ENCODE measurements at regions not wholly inside any gene's neighbourhood (a gene's known extent, or its start where the extent isn't known, plus 50 kb on each side); places are given as distances from the start of the nearest gene placed in this dataset.
"Not testable (repeated sequence)": the region's sequence is repeated elsewhere in the genome, so short reads cannot be mapped to it uniquely, and the experiment has no call there.

GRCh38 chr5:68861099-68861498 lies 232.7 kb upstream of the SLC30A5 start:
- no peak overlapping the region for H3K4me3 ChIP-seq (ENCODE audit: low read depth, low read length)
- H3K36me3 ChIP-seq (replicated peaks), result no peaks in the 10 kb centered on the region
- DNase-seq, result no peak
- in situ Hi-C loops (cut with HindIII; ENCODE audit: low pct_ligation_motif_present, low sequenced_read_pairs), result no loop called here
- no peak overlapping the region for H3K27ac ChIP-seq
- H3K27me3 ChIP-seq (replicated peaks), result no peaks in the 10 kb centered on the region
- no peak for TF ChIP-seq CTCF (IDR thresholded peaks at IDR 0.05; ENCODE audit: low read depth, low read length, missing control alignments)

- in situ Hi-C loops (cut with HindIII; ENCODE audit: low pct_ligation_motif_present, low sequenced_read_pairs), result no loop called here
- no peak for DNase-seq
- TF ChIP-seq CTCF (IDR thresholded peaks at IDR 0.05; ENCODE audit: low read depth, low read length, missing control alignments), result no peak
Observed at GRCh38 chr5:68862560-68862959, 231.3 kb upstream of the SLC30A5 start.

GRCh38 chr5:68865192-68865591 lies 228.6 kb upstream of the SLC30A5 start:
- H3K4me3 ChIP-seq (ENCODE audit: low read depth, low read length); H3K36me3 ChIP-seq (replicated peaks); H3K27ac ChIP-seq; in situ Hi-C loops (cut with HindIII; ENCODE audit: low pct_ligation_motif_present, low sequenced_read_pairs); DNase-seq; H3K27me3 ChIP-seq (replicated peaks): not testable (repeated sequence)

More at GRCh38 chr5:68862560-68862959, 231.3 kb upstream of the SLC30A5 start:
- Histone ChIP-seq H3K4me3 (ENCODE audit: low read depth, low read length) (no peak overlapping the region), H3K27ac (no peak overlapping the region), H3K27me3 (replicated peaks) (no peaks in the 10 kb centered on the region), H3K36me3 (replicated peaks) (no peaks in the 10 kb centered on the region)

- DNase-seq, result no peak
- Histone ChIP-seq H3K36me3 (replicated peaks) (no peaks in the 10 kb centered on the region), H3K27me3 (replicated peaks) (no peaks in the 10 kb centered on the region), H3K27ac (no peak overlapping the region), H3K4me3 (ENCODE audit: low read depth, low read length) (no peak overlapping the region)
- in situ Hi-C loops (cut with HindIII; ENCODE audit: low pct_ligation_motif_present, low sequenced_read_pairs), result no loop called here
- TF ChIP-seq CTCF (IDR thresholded peaks at IDR 0.05; ENCODE audit: low read depth, low read length, missing control alignments), result no peak
Observed at GRCh38 chr5:68872088-68872839, 221.6 kb upstream of the SLC30A5 start.

- Histone ChIP-seq H3K27ac (no peak overlapping the region), H3K4me3 (ENCODE audit: low read depth, low read length) (no peak overlapping the region), H3K36me3 (replicated peaks) (no peaks in the 10 kb centered on the region), H3K27me3 (replicated peaks) (no peaks in the 10 kb centered on the region)
- in situ Hi-C loops (cut with HindIII; ENCODE audit: low pct_ligation_motif_present, low sequenced_read_pairs), result no loop called here
- DNase-seq, result no peak
- TF ChIP-seq CTCF (IDR thresholded peaks at IDR 0.05; ENCODE audit: low read depth, low read length, missing control alignments), result no peak
Observed at GRCh38 chr5:68873198-68873597, 220.6 kb upstream of the SLC30A5 start.

DNA sequence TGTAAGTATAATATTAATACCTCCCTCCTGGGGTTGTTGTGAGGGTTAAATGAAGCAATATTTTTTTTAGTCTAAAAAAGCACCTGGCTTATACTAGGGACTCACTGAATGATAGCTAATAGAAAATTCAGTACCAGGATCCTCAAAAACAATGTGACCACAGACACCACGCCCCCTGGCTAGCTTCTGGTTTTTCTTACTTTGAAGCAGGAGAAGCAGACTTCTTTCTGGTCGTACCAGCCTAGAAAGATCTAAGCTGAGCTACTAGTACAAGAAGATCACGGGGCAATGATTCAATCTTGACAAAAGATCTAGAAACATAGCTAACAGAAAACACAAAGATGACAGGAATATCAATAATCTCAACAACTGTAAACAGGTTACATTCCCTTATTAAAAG lies 218.5 kb upstream of the SLC30A5 start:
- no peak for DNase-seq
- in situ Hi-C loops (cut with HindIII; ENCODE audit: low pct_ligation_motif_present, low sequenced_read_pairs), result no loop called here

More for the DNA sequence above, 218.5 kb upstream of the SLC30A5 start:
- Histone ChIP-seq H3K4me3 (ENCODE audit: low read depth, low read length) (no peak overlapping the region), H3K36me3 (replicated peaks) (no peaks in the 10 kb centered on the region), H3K27me3 (replicated peaks) (no peaks in the 10 kb centered on the region), H3K27ac (no peak overlapping the region)
- no peak for TF ChIP-seq CTCF (IDR thresholded peaks at IDR 0.05; ENCODE audit: low read depth, low read length, missing control alignments)
